HFFc6 (cell line): ENCODE measurements at regions not wholly inside any gene's neighbourhood (a gene's known extent, or its start where the extent isn't known, plus 50 kb on each side); places are given as distances from the start of the nearest gene placed in this dataset.
"Not testable (repeated sequence)": the region's sequence is repeated elsewhere in the genome, so short reads cannot be mapped to it uniquely, and the experiment has no call there.

Experiments used
- DNase-seq: peaks from one replicate; pipeline ENCODE4 v3.0.0-alpha.2; 2018
- H3K27ac Mint-ChIP-seq: 2 replicates; pipeline ENCODE4 v1.8.0; 2020; ENCODE audit warnings: mild to moderate bottlenecking, mixed read lengths
- H3K27me3 Mint-ChIP-seq: 2 replicates; pipeline ENCODE4 v1.8.0; 2021; ENCODE audit warnings: mild to moderate bottlenecking, moderate library complexity, mixed read lengths; ENCODE audit not compliant: insufficient read depth
- H3K36me3 Mint-ChIP-seq: 2 replicates; pipeline ENCODE4 v1.8.0; 2021; ENCODE audit warnings: low read depth, mixed read lengths
- H3K4me1 Mint-ChIP-seq: 2 replicates; pipeline ENCODE4 v1.8.0; 2020; ENCODE audit warnings: low read depth, mixed read lengths
- H3K4me3 Mint-ChIP-seq: 2 replicates; pipeline ENCODE4 v1.8.0; 2020; ENCODE audit warnings: mild to moderate bottlenecking, moderate library complexity, mixed read lengths
- H3K9me3 Mint-ChIP-seq: 2 replicates; pipeline ENCODE4 v1.8.0; 2020; ENCODE audit warnings: mild to moderate bottlenecking, mixed read lengths
- TF ChIP-seq, protein P1 (sequence below): fragments of 200-600 bp; sonication (generic); IDR thresholded peaks from 2 replicates; pipeline ENCODE4 v1.5.0; 2021; ENCODE audit warnings: antibody characterized with exemption, mild to moderate bottlenecking

DNA sequence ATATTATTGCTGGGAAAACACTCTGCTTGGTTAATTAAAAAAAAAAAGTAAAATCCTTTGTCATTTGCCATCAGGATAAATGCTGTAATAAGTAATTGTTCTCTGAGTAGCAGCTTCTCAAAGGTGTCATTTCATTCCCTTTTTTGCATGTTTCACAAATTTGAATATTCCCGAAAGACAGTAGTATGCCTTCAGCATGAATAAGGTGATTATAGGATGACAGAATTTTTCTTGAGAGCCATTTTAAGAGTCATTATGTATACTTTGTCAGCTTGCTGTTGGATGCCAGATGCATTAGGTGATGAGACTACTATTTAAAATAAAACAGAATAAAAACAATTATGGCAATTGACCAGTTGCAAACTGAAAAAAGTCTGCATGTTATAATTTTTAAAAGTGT, 200.7 kb downstream of the HDGFL1 start:
- Mint-ChIP-seq H3K27me3 (no peaks in the 10 kb centered on the region), H3K36me3 (no peaks in the 10 kb centered on the region), H3K27ac (no peak overlapping the region), H3K9me3 (peaks cover 5% of the 10 kb centered on the region), H3K4me3 (no peak overlapping the region), H3K4me1 (no peaks in the 10 kb centered on the region)
- DNase-seq: no peak
- TF ChIP-seq, protein P1, sequence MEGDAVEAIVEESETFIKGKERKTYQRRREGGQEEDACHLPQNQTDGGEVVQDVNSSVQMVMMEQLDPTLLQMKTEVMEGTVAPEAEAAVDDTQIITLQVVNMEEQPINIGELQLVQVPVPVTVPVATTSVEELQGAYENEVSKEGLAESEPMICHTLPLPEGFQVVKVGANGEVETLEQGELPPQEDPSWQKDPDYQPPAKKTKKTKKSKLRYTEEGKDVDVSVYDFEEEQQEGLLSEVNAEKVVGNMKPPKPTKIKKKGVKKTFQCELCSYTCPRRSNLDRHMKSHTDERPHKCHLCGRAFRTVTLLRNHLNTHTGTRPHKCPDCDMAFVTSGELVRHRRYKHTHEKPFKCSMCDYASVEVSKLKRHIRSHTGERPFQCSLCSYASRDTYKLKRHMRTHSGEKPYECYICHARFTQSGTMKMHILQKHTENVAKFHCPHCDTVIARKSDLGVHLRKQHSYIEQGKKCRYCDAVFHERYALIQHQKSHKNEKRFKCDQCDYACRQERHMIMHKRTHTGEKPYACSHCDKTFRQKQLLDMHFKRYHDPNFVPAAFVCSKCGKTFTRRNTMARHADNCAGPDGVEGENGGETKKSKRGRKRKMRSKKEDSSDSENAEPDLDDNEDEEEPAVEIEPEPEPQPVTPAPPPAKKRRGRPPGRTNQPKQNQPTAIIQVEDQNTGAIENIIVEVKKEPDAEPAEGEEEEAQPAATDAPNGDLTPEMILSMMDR: no peak

DNA sequence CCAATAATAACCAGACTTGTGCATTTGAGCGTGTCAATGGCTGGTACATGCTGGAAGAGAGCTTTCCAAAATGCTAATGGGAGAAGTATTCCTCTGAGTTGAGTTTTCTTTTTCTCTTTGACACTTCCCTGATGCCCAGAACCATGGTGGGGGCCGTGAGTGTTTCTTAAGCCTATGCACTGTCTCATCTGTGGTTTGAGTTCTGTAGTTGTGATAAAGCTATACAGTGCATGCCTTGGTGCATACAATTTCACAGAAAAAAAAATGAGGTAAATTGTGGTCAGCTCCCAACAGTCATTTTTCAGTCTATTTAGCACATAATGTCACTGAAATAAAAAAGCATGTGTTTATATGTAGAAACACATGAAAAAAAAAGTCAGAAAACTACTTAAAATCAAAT, 204.8 kb downstream of the HDGFL1 start:
- no peaks in the 10 kb centered on the region for H3K4me1 Mint-ChIP-seq
- H3K9me3 Mint-ChIP-seq: peaks cover 21% of the 10 kb centered on the region
- H3K36me3 Mint-ChIP-seq: no peaks in the 10 kb centered on the region
- 0 out of 2 replicates have a peak, but pooled peaks cover 2% of the 10 kb centered on the region for H3K27me3 Mint-ChIP-seq
- H3K27ac Mint-ChIP-seq: no peak overlapping the region
- TF ChIP-seq, protein P1: no peak
- H3K4me3 Mint-ChIP-seq: no peak overlapping the region
- no peak for DNase-seq

DNA sequence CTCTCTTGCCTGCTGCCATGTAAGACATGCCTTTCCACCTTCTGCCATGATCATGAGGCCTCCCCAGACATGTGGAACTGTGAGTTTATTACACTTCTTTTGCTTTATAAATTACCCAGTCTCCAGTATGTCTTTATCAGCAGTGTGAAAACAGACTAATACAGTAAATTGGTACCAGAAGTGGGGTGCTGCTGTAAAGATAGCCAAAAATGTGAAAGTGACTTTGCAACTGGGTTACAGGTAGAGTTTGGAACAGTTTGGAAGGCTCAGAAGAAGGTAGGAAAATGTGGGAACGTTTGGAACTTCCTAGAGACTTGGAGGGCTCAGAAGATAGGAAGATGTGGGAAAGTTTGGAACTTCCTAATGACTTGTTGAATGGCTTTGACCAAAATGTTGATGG, 209.1 kb downstream of the HDGFL1 start:
- not testable (repeated sequence) for DNase-seq, H3K4me1 Mint-ChIP-seq, H3K27ac Mint-ChIP-seq, H3K36me3 Mint-ChIP-seq, H3K4me3 Mint-ChIP-seq, H3K27me3 Mint-ChIP-seq
- peaks cover 31% of the 10 kb centered on the region for H3K9me3 Mint-ChIP-seq

DNA sequence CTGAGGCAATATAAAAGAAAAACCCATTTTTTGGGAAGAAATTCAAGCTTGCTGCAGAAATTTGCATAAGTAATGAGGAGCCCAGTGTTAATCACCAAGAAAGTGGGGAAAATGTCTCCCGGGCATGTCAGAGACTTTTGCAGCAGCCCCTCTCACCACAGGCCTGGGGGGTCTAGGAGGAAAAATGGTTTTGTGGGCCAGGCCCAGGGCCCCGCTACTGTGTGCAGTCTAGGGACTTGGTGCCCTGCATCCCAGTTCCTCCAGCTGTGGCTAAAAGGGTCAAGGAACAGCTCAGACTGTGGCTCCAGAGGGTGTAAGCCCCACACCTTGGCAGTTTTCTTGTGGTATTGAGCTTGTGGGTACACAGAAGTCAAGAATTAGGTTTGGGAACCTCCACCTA, 209.7 kb downstream of the HDGFL1 start:
- DNase-seq: no peak
- H3K36me3 Mint-ChIP-seq: no peaks in the 10 kb centered on the region
- TF ChIP-seq, protein P1: no peak
- no peak overlapping the region for H3K27ac Mint-ChIP-seq
- H3K9me3 Mint-ChIP-seq: peaks cover 31% of the 10 kb centered on the region
- H3K4me1 Mint-ChIP-seq: no peaks in the 10 kb centered on the region
- 0 out of 2 replicates have a peak, but pooled peaks cover 2% of the 10 kb centered on the region for H3K27me3 Mint-ChIP-seq
- no peak overlapping the region for H3K4me3 Mint-ChIP-seq

DNA sequence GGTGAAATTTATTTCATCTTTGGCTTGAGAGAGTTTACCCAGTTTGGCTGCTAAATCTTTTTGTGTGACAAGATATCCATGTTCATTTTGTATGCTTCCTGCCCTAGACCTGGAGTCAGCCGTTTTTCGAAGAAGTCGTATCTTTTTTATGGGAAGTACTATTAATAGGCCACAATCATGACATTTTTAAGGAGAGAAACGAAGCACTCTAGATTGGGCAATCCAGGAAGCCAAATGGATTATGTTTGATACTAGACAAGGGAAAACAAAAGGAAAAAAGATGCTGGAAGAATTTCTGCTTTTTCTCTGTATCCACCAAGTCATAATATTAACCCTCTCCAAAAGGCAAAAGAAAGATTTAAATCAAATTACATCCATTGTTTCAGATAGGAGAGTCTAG, 214.6 kb downstream of the HDGFL1 start:
- no peaks in the 10 kb centered on the region for H3K27me3 Mint-ChIP-seq
- no peak overlapping the region for H3K27ac Mint-ChIP-seq
- DNase-seq: no peak
- TF ChIP-seq, protein P1: no peak
- H3K4me3 Mint-ChIP-seq: no peak overlapping the region
- H3K9me3 Mint-ChIP-seq: peaks cover 18% of the 10 kb centered on the region
- H3K4me1 Mint-ChIP-seq: no peaks in the 10 kb centered on the region
- H3K36me3 Mint-ChIP-seq: no peaks in the 10 kb centered on the region

DNA sequence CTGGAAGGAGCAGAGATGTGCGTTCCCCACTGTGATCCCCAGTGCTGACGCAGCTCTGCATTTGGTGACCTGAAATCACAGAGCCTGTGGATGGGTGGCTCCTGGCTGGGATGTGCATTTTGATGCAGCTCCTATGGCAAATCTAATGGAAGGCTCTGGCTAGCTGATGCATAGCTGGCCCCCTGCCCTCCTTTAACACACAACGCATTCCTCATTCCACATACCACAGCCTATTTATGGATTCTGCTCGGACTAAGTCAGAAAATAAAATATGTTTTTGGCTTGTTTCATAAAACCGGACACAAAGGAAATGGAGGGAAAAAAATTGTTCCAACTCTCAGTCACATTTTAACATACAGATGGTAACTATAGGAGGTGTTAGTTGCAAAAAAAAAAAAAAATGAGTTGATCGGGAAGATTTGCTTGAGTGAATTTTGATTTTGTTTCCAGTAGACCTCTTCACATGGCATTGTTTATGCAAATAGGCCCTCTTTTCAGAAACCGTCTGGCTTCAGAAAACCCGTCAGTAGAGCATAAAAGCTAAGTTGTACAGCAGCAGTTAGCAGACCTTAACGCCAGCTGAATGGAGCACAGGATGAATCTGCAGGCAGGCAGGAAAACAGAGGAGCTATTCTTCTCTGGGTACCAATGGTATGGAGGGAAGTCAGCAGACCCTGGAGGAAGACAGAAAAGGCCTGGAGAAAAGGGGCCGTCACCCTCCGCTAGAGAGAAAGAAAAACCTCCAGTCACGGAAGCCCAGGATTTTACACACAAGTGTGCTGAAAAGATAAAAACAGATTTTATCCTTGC, 215.4 kb downstream of the HDGFL1 start:
- TF ChIP-seq, protein P1: no peak
- DNase-seq: no peak
- Mint-ChIP-seq H3K27ac (no peak overlapping the region), H3K27me3 (no peaks in the 10 kb centered on the region), H3K4me3 (no peak overlapping the region), H3K9me3 (peaks cover 11% of the 10 kb centered on the region; the same call in 1 of the 2 replicates), H3K36me3 (no peaks in the 10 kb centered on the region), H3K4me1 (no peaks in the 10 kb centered on the region)
